Activated CD4-positive, alpha-beta T cell treated with anti-CD3 and anti-CD28 coated beads, Interleukin-2, amount 50 U/mL, for 1 hour (primary cell): ENCODE measurements at regions not wholly inside any gene's neighbourhood (a gene's known extent, or its start where the extent isn't known, plus 50 kb on each side); places are given as distances from the start of the nearest gene placed in this dataset.
"Not testable (repeated sequence)": the region's sequence is repeated elsewhere in the genome, so short reads cannot be mapped to it uniquely, and the experiment has no call there.

Experiments
- DNase-seq: peaks from one replicate; pipeline ENCODE4 v3.0.0-alpha.2; 2020

- no peak for DNase-seq
Measured at GRCh38 chr1:88528792-88529191, 155.3 kb upstream of the PKN2 start.

- DNase-seq = no peak
Measured at GRCh38 chr1:88529581-88529980, 154.5 kb upstream of the PKN2 start.

- DNase-seq = no peak
Measured at GRCh38 chr1:88530246-88530645, 153.8 kb upstream of the PKN2 start.

GRCh38 chr1:88537787-88538186, 146.3 kb upstream of the PKN2 start:
- no peak for DNase-seq

GRCh38 chr1:88538222-88538899, 145.7 kb upstream of the PKN2 start:
- no peak for DNase-seq

GRCh38 chr1:88540255-88540654, 143.8 kb upstream of the PKN2 start:
- DNase-seq = no peak

- no peak for DNase-seq
Measured at GRCh38 chr1:88541596-88541995, 142.5 kb upstream of the PKN2 start.

GRCh38 chr1:88544195-88544594, 139.9 kb upstream of the PKN2 start:
- no peak for DNase-seq

- DNase-seq = no peak
Measured at GRCh38 chr1:88549536-88549935, 134.5 kb upstream of the PKN2 start.

GRCh38 chr1:88552226-88552625, 131.8 kb upstream of the PKN2 start:
- no peak for DNase-seq

- no peak for DNase-seq
Measured at GRCh38 chr1:88557014-88557413, 127.1 kb upstream of the PKN2 start.

- no peak for DNase-seq
Measured at GRCh38 chr1:88560621-88561020, 123.5 kb upstream of the PKN2 start.

- no peak for DNase-seq
Measured at GRCh38 chr1:88562991-88563390, 121.1 kb upstream of the PKN2 start.

GRCh38 chr1:88566615-88567387, 117.3 kb upstream of the PKN2 start:
- DNase-seq = no peak

- DNase-seq = no peak
Measured at GRCh38 chr1:88571506-88571905, 112.6 kb upstream of the PKN2 start.

- no peak for DNase-seq
Measured at GRCh38 chr1:88579598-88579997, 104.5 kb upstream of the PKN2 start.

- DNase-seq = no peak
Measured at GRCh38 chr1:88581703-88582102, 102.4 kb upstream of the PKN2 start.

GRCh38 chr1:88593358-88593757, 90.7 kb upstream of the PKN2 start:
- DNase-seq = no peak

GRCh38 chr1:88595355-88596002, 88.6 kb upstream of the PKN2 start:
- DNase-seq = no peak

- not testable (repeated sequence) for DNase-seq
Measured at GRCh38 chr1:88597973-88598372, 86.1 kb upstream of the PKN2 start.

GRCh38 chr1:88608139-88608943, 75.7 kb upstream of the PKN2 start:
- no peak for DNase-seq

- DNase-seq = no peak
Measured at GRCh38 chr1:88609051-88609450, 75.0 kb upstream of the PKN2 start.

- no peak for DNase-seq
Measured at GRCh38 chr1:88610687-88611086, 73.4 kb upstream of the PKN2 start.
